ENCODE measurements at regions not wholly inside any gene's neighbourhood (a gene's known extent, or its start where the extent isn't known, plus 50 kb on each side); places are given as distances from the start of the nearest gene placed in this dataset.
A peak's percentile ranks its signal among the peaks of the same experiment; 100 is the strongest.
"Not testable (repeated sequence)": the region's sequence is repeated elsewhere in the genome, so short reads cannot be mapped to it uniquely, and the experiment has no call there.

GRCh38 chr16:66091471-66091891 is 275.0 kb upstream of the CDH5 start:
- Histone ChIP-seq H3K27me3 (ENCODE audit: control insufficient read depth, insufficient read depth, low read length) (no peaks in the 10 kb centered on the region), H3K27ac (ENCODE audit: low read depth, low read length) (no peak overlapping the region), H3K9me3 (ENCODE audit: control insufficient read depth, insufficient read depth, low read length) (no peaks in the 10 kb centered on the region), H3K9ac (ENCODE audit: low read depth, low read length) (no peak overlapping the region), H3K36me3 (ENCODE audit: control insufficient read depth, insufficient read depth, low read length) (no peaks in the 10 kb centered on the region), H3K4me3 (ENCODE audit: low read depth, low read length) (no peak overlapping the region), H3K4me1 (ENCODE audit: control insufficient read depth, insufficient read depth, low read length) (no peaks in the 10 kb centered on the region)

- no peak overlapping the region for H3K9ac ChIP-seq (ENCODE audit: low read depth, low read length)
- no peaks in the 10 kb centered on the region for H3K27me3 ChIP-seq (ENCODE audit: control insufficient read depth, insufficient read depth, low read length)
- H3K36me3 ChIP-seq (ENCODE audit: control insufficient read depth, insufficient read depth, low read length), result no peaks in the 10 kb centered on the region
- no peaks in the 10 kb centered on the region for H3K9me3 ChIP-seq (ENCODE audit: control insufficient read depth, insufficient read depth, low read length)
- no peaks in the 10 kb centered on the region for H3K4me1 ChIP-seq (ENCODE audit: control insufficient read depth, insufficient read depth, low read length)
- H3K27ac ChIP-seq (ENCODE audit: low read depth, low read length), result no peak overlapping the region
- no peak overlapping the region for H3K4me3 ChIP-seq (ENCODE audit: low read depth, low read length)
Observed at GRCh38 chr16:66088681-66089080, 277.8 kb upstream of the CDH5 start.

GRCh38 chr16:66087308-66087707 is 279.2 kb upstream of the CDH5 start:
- Histone ChIP-seq H3K27me3 (ENCODE audit: control insufficient read depth, insufficient read depth, low read length) (no peaks in the 10 kb centered on the region), H3K4me1 (ENCODE audit: control insufficient read depth, insufficient read depth, low read length) (no peaks in the 10 kb centered on the region; the same call in 1 of the 2 replicates), H3K4me3 (ENCODE audit: low read depth, low read length) (no peak overlapping the region), H3K9ac (ENCODE audit: low read depth, low read length) (no peak overlapping the region), H3K27ac (ENCODE audit: low read depth, low read length) (no peak overlapping the region), H3K36me3 (ENCODE audit: control insufficient read depth, insufficient read depth, low read length) (no peaks in the 10 kb centered on the region), H3K9me3 (ENCODE audit: control insufficient read depth, insufficient read depth, low read length) (no peaks in the 10 kb centered on the region)

- Histone ChIP-seq H3K9me3 (ENCODE audit: control insufficient read depth, insufficient read depth, low read length) (no peaks in the 10 kb centered on the region), H3K4me1 (ENCODE audit: control insufficient read depth, insufficient read depth, low read length) (peaks cover 10% of the 10 kb centered on the region), H3K36me3 (ENCODE audit: control insufficient read depth, insufficient read depth, low read length) (no peaks in the 10 kb centered on the region), H3K4me3 (ENCODE audit: low read depth, low read length) (no peak overlapping the region), H3K9ac (ENCODE audit: low read depth, low read length) (no peak overlapping the region), H3K27ac (ENCODE audit: low read depth, low read length) (no peak overlapping the region), H3K27me3 (ENCODE audit: control insufficient read depth, insufficient read depth, low read length) (no peaks in the 10 kb centered on the region)
Observed at GRCh38 chr16:66085651-66086050, 280.8 kb upstream of the CDH5 start.

DNA sequence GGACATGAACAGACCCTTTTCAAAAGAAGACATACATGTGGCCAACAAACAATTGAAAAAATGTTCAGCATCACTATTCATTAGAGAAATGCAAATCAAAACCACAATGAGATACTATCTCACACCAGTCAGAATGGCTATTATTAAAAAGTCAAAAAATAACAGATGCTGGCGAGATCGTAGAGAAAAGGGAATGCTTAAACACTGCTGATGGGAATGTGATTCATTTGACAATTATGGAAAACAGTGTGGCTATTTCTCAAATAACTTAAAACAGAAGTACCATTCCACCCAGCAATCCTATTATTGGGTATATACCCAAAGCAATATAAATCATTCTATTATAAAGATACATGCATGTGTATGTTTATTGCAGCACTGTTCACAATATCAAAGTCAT is 281.8 kb upstream of the CDH5 start:
- not testable (repeated sequence) for H3K36me3 ChIP-seq (ENCODE audit: control insufficient read depth, insufficient read depth, low read length); H3K27me3 ChIP-seq (ENCODE audit: control insufficient read depth, insufficient read depth, low read length); H3K9ac ChIP-seq (ENCODE audit: low read depth, low read length); H3K9me3 ChIP-seq (ENCODE audit: control insufficient read depth, insufficient read depth, low read length); H3K4me3 ChIP-seq (ENCODE audit: low read depth, low read length); H3K27ac ChIP-seq (ENCODE audit: low read depth, low read length)
- peaks cover 10% of the 10 kb centered on the region for H3K4me1 ChIP-seq (ENCODE audit: control insufficient read depth, insufficient read depth, low read length)

DNA sequence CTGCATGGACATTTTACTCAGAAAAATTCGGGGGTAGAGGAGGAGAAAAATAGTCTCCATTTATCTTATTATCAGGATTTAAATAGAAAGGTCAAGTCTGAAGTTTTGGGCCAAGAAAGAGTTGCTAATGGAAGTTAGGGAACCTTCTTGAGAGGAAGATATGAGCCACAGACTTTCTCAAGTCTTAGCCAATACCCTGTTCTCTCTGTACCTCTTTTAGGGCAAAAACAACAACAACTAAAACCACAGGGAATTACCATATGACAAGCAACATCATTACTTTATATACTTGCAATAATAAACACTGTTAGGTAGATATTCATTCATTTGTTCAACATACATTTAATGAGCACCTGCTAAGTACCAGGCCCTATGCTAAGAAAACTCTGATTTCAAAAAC is 282.2 kb upstream of the CDH5 start:
- Histone ChIP-seq H3K4me1 (ENCODE audit: control insufficient read depth, insufficient read depth, low read length) (peaks cover 10% of the 10 kb centered on the region), H3K9me3 (ENCODE audit: control insufficient read depth, insufficient read depth, low read length) (no peaks in the 10 kb centered on the region), H3K27ac (ENCODE audit: low read depth, low read length) (no peak overlapping the region), H3K36me3 (ENCODE audit: control insufficient read depth, insufficient read depth, low read length) (no peaks in the 10 kb centered on the region), H3K27me3 (ENCODE audit: control insufficient read depth, insufficient read depth, low read length) (no peaks in the 10 kb centered on the region), H3K9ac (ENCODE audit: low read depth, low read length) (no peak overlapping the region), H3K4me3 (ENCODE audit: low read depth, low read length) (no peak overlapping the region)

DNA sequence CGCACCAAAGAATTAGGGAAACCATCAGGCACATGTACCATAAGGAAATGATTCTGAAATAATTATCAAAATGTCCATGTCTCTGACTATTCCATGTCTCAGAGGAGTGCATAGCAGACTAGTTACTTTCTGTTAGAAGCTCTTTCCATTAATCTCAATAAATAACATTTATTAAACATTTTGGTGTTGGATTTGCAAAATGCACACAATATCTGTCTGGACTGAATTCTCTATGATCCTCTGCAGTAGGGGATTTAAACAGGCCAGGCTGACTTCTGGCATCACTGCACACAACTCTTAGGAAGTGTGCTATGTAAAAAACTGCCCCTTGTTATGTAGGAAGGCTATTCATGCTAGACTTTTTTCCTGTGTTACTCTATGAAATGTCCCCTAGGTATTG is 283.3 kb upstream of the CDH5 start:
- Histone ChIP-seq H3K27me3 (ENCODE audit: control insufficient read depth, insufficient read depth, low read length) (no peaks in the 10 kb centered on the region), H3K4me1 (ENCODE audit: control insufficient read depth, insufficient read depth, low read length) (peaks cover 10% of the 10 kb centered on the region), H3K9ac (ENCODE audit: low read depth, low read length) (no peak overlapping the region), H3K4me3 (ENCODE audit: low read depth, low read length) (no peak overlapping the region), H3K36me3 (ENCODE audit: control insufficient read depth, insufficient read depth, low read length) (no peaks in the 10 kb centered on the region), H3K9me3 (ENCODE audit: control insufficient read depth, insufficient read depth, low read length) (no peaks in the 10 kb centered on the region), H3K27ac (ENCODE audit: low read depth, low read length) (no peak overlapping the region)

DNA sequence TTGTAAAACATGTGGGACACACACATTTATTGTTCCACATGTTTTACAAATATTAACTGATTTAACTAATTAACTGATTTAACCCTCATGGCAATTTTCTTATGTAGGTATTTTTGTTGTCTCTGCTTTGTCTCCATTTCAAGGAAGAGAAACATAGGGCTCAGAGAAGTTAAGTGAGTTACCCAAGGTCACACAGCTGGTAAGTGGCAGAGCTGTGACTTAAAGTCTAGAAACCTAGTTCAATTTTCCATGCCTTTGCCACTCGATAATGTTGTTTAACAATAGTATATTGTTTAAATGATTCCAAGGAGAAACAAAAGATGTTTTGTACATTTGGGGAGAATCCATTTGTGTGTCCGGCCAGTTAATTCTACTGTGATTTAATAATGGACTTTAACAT is 284.1 kb upstream of the CDH5 start:
- Histone ChIP-seq H3K36me3 (ENCODE audit: control insufficient read depth, insufficient read depth, low read length) (no peaks in the 10 kb centered on the region), H3K9me3 (ENCODE audit: control insufficient read depth, insufficient read depth, low read length) (no peaks in the 10 kb centered on the region), H3K4me1 (ENCODE audit: control insufficient read depth, insufficient read depth, low read length) (peaks cover 10% of the 10 kb centered on the region), H3K4me3 (ENCODE audit: low read depth, low read length) (no peak overlapping the region), H3K9ac (ENCODE audit: low read depth, low read length) (no peak overlapping the region), H3K27me3 (ENCODE audit: control insufficient read depth, insufficient read depth, low read length) (no peaks in the 10 kb centered on the region), H3K27ac (ENCODE audit: low read depth, low read length) (peak overlapping the region; percentile 6)

DNA sequence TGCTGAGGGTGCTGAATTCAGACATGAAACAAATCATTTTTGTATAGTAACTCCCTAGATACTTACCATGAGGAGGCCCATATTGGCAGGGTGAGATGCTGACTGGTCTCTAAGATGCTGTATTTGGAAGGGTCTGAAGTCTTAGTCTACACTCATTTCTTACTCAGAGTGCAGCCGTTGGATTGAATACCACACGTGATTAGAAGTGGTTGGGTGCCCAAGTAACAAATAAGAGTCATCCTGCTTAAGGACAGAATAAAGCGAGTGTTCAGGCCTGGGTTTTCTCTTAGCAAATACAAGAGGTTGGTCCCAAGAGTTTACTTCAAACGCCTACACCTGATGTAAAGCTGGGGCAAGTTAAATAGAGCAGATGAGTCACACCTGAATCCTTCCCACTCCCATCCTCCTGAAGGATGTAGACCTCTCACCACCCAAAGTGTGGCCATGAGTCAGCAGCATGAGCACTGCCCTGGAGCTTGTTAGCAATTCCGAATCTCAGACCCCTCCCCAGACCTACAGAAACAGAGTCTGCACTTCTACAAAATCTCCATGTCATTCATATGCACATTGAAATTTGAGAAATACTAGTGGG is 284.6 kb upstream of the CDH5 start:
- Histone ChIP-seq H3K27ac (ENCODE audit: low read depth, low read length) (peak overlapping the region; percentile 83), H3K4me1 (ENCODE audit: control insufficient read depth, insufficient read depth, low read length) (peaks cover 10% of the 10 kb centered on the region), H3K36me3 (ENCODE audit: control insufficient read depth, insufficient read depth, low read length) (no peaks in the 10 kb centered on the region)

DNA sequence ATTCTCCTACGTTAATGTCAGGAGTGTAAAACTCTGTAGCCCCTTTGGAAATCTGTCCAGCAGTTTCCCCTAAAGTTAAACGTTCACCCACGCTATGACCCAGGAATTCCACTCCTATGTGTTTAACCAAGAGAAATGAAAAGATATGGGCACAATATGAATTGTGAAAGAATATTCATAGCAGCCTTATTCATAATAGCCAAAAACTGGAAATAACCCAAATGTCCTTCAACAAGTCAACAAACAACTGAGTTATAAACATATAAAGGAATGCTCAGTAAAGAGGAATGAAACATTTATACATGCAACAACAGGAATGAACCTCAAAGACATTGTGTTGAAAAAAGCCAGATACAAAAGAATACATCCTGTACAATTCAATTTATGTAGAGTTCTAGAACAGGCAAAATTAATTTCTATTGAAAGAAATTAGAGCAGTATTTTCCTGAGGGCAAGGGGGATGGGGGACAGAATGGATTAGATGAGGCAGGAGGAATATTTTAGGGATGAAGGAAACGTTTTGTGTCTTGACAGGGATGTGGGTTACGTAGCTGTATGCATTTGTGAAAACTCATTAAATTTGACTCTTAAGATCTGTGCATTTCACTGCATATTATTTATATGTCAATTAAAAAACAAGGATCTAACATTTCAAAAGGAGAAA is 286.7 kb upstream of the CDH5 start:
- no peak overlapping the region for H3K9ac ChIP-seq (ENCODE audit: low read depth, low read length)
- H3K9me3 ChIP-seq (ENCODE audit: control insufficient read depth, insufficient read depth, low read length), result no peaks in the 10 kb centered on the region
- no peak overlapping the region for H3K27ac ChIP-seq (ENCODE audit: low read depth, low read length)
- no peak overlapping the region for H3K4me3 ChIP-seq (ENCODE audit: low read depth, low read length)
- no peaks in the 10 kb centered on the region for H3K27me3 ChIP-seq (ENCODE audit: control insufficient read depth, insufficient read depth, low read length)
- H3K4me1 ChIP-seq (ENCODE audit: control insufficient read depth, insufficient read depth, low read length), result peaks cover 10% of the 10 kb centered on the region
- H3K36me3 ChIP-seq (ENCODE audit: control insufficient read depth, insufficient read depth, low read length), result no peaks in the 10 kb centered on the region

More for the DNA sequence above, 284.6 kb upstream of the CDH5 start:
- Histone ChIP-seq H3K9ac (ENCODE audit: low read depth, low read length) (0 out of 2 replicates have a peak overlapping the region, but pooled peaks have one; percentile 8), H3K4me3 (ENCODE audit: low read depth, low read length) (no peak overlapping the region), H3K9me3 (ENCODE audit: control insufficient read depth, insufficient read depth, low read length) (no peaks in the 10 kb centered on the region), H3K27me3 (ENCODE audit: control insufficient read depth, insufficient read depth, low read length) (no peaks in the 10 kb centered on the region)

- Histone ChIP-seq H3K9ac (ENCODE audit: low read depth, low read length) (no peak overlapping the region), H3K27ac (ENCODE audit: low read depth, low read length) (no peak overlapping the region), H3K36me3 (ENCODE audit: control insufficient read depth, insufficient read depth, low read length) (no peaks in the 10 kb centered on the region), H3K4me3 (ENCODE audit: low read depth, low read length) (no peak overlapping the region), H3K9me3 (ENCODE audit: control insufficient read depth, insufficient read depth, low read length) (no peaks in the 10 kb centered on the region), H3K27me3 (ENCODE audit: control insufficient read depth, insufficient read depth, low read length) (no peaks in the 10 kb centered on the region), H3K4me1 (ENCODE audit: control insufficient read depth, insufficient read depth, low read length) (no peaks in the 10 kb centered on the region)
Observed at GRCh38 chr16:66070140-66070917, 296.2 kb upstream of the CDH5 start.

Data from HUES48 (cell line).